NCI-H510A treated with DMSO at 0.1 percent for 48 hours (cell line): ENCODE measurements at regions not wholly inside any gene's neighbourhood (a gene's known extent, or its start where the extent isn't known, plus 50 kb on each side); places are given as distances from the start of the nearest gene placed in this dataset.
"Not testable (repeated sequence)": the region's sequence is repeated elsewhere in the genome, so short reads cannot be mapped to it uniquely, and the experiment has no call there.

Experiments used
- DNase-seq: peaks from one replicate; lab custom pipeline; 2025; lab: John Stamatoyannopoulos, UW

GRCh38 chr10:62498271-62498670, 124.1 kb downstream of the ZNF365 start:
- DNase-seq, result no peak

GRCh38 chr10:62500116-62500515, 125.9 kb downstream of the ZNF365 start:
- not testable (repeated sequence) for DNase-seq

- no peak for DNase-seq
Observed at GRCh38 chr10:62501547-62501946, 127.4 kb downstream of the ZNF365 start.

GRCh38 chr10:62502995-62503613, 128.9 kb downstream of the ZNF365 start:
- no peak for DNase-seq

- DNase-seq, result no peak
Observed at GRCh38 chr10:62503872-62504271, 129.7 kb downstream of the ZNF365 start.

GRCh38 chr10:62506371-62506770, 132.2 kb downstream of the ZNF365 start:
- DNase-seq, result no peak

- no peak for DNase-seq
Observed at GRCh38 chr10:62511238-62511637, 137.1 kb downstream of the ZNF365 start.

- DNase-seq, result no peak
Observed at GRCh38 chr10:62511656-62512055, 137.5 kb downstream of the ZNF365 start.

- DNase-seq, result no peak
Observed at GRCh38 chr10:62512732-62513475, 138.7 kb downstream of the ZNF365 start.

- DNase-seq, result no peak
Observed at GRCh38 chr10:62514079-62514693, 140.0 kb downstream of the ZNF365 start.

GRCh38 chr10:62517252-62517651, 143.1 kb downstream of the ZNF365 start:
- DNase-seq, result no peak

- no peak for DNase-seq
Observed at GRCh38 chr10:62527019-62527827, 153.1 kb downstream of the ZNF365 start.

- no peak for DNase-seq
Observed at GRCh38 chr10:62528441-62528840, 154.3 kb downstream of the ZNF365 start.

- DNase-seq, result no peak
Observed at GRCh38 chr10:62529396-62529795, 155.2 kb downstream of the ZNF365 start.

- no peak for DNase-seq
Observed at GRCh38 chr10:62534031-62534430, 159.9 kb downstream of the ZNF365 start.

GRCh38 chr10:62538606-62539005, 164.4 kb downstream of the ZNF365 start:
- DNase-seq, result no peak

- no peak for DNase-seq
Observed at GRCh38 chr10:62540389-62540788, 166.2 kb downstream of the ZNF365 start.

GRCh38 chr10:62541811-62542210, 167.6 kb downstream of the ZNF365 start:
- peak; percentile 1 for DNase-seq

- DNase-seq, result no peak
Observed at GRCh38 chr10:62543571-62544355, 169.6 kb downstream of the ZNF365 start.

GRCh38 chr10:62545160-62546066, 171.2 kb downstream of the ZNF365 start:
- no peak for DNase-seq

GRCh38 chr10:62548686-62549085, 174.5 kb downstream of the ZNF365 start:
- no peak for DNase-seq
